Keratinocyte (primary cell): ENCODE measurements at regions not wholly inside any gene's neighbourhood (a gene's known extent, or its start where the extent isn't known, plus 50 kb on each side); places are given as distances from the start of the nearest gene placed in this dataset.

Source experiments
- DNase-seq: peaks from one replicate; pipeline ENCODE4 v3.0.0-alpha.2; 2011; ENCODE audit warnings: low read depth, missing footprints, low spot score
- FAIRE-seq: peaks from 2 replicates; lab custom pipeline; 2011; peaks lifted over from hg19 to GRCh38; lab: Jason Lieb, UNC
- H2AFZ ChIP-seq: 2 replicates; pipeline ENCODE4 v1.6.0; 2012; ENCODE audit warnings: low read length, control low read depth, inconsistent platforms; ENCODE audit not compliant: control insufficient read depth
- H3K27ac ChIP-seq: 2 replicates; pipeline ENCODE4 v1.5.1; 2011; ENCODE audit warnings: low read length; ENCODE audit not compliant: control insufficient read depth, insufficient read depth
- H3K27me3 ChIP-seq: 3 replicates; pipeline ENCODE4 v1.6.0; 2011; ENCODE audit warnings: low read length; ENCODE audit not compliant: control insufficient read depth, insufficient read depth; ENCODE audit errors: extremely low read depth
- H3K36me3 ChIP-seq, 2 experiments: 2 replicates in 1 of 2; 3 replicates in 1 of 2; pipeline ENCODE4 v1.5.1; 2011; ENCODE audit warnings: low read length in 2 of 2, mild to moderate bottlenecking in 1 of 2; ENCODE audit not compliant: control insufficient read depth in 2 of 2, insufficient read depth in 2 of 2; ENCODE audit errors: extremely low read depth in 1 of 2
- H3K4me1 ChIP-seq: 3 replicates; pipeline ENCODE4 v1.5.1; 2011; ENCODE audit warnings: low read length; ENCODE audit not compliant: control insufficient read depth, insufficient read depth; ENCODE audit errors: extremely low read depth
- H3K4me2 ChIP-seq: 3 replicates; pipeline ENCODE4 v1.6.0; 2011; ENCODE audit warnings: low read depth, low read length; ENCODE audit not compliant: control insufficient read depth, insufficient read depth; ENCODE audit errors: extremely low read depth
- H3K4me3 ChIP-seq, 3 experiments: fragments of 200-600 bp in 1 of 3; sonication (generic) in 1 of 3; 2 replicates in 2 of 3; 3 replicates in 1 of 3; pipeline ENCODE4 v1.5.1; 2011 to 2016; ENCODE audit warnings: low read length in 3 of 3, mild to moderate bottlenecking in 3 of 3, control low read depth in 2 of 3, inconsistent platforms in 1 of 3, low read depth in 1 of 3, mixed read lengths in 1 of 3, mixed run types in 1 of 3, moderate library complexity in 1 of 3; ENCODE audit not compliant: control insufficient read depth in 2 of 3, insufficient read depth in 2 of 3; ENCODE audit errors: extremely low read depth in 1 of 3
- H3K79me2 ChIP-seq: 2 replicates; pipeline ENCODE4 v1.6.0; 2012; ENCODE audit warnings: low read length; ENCODE audit not compliant: control insufficient read depth, insufficient read depth
- H3K9ac ChIP-seq: 3 replicates; pipeline ENCODE4 v1.6.0; 2011; ENCODE audit warnings: low read length; ENCODE audit not compliant: control insufficient read depth, insufficient read depth; ENCODE audit errors: extremely low read depth
- H3K9me1 ChIP-seq: 3 replicates; pipeline ENCODE4 v1.6.0; 2011; ENCODE audit warnings: low read length; ENCODE audit not compliant: control insufficient read depth, insufficient read depth; ENCODE audit errors: extremely low read depth
- H3K9me3 ChIP-seq: 2 replicates; pipeline ENCODE4 v1.5.1; 2012; ENCODE audit warnings: low read depth, low read length; ENCODE audit not compliant: control insufficient read depth
- H4K20me1 ChIP-seq: 3 replicates; pipeline ENCODE4 v1.6.0; 2011; ENCODE audit warnings: low read length; ENCODE audit not compliant: control insufficient read depth, insufficient read depth; ENCODE audit errors: extremely low read depth
- EZH2 ChIP-seq: IDR thresholded peaks from one replicate; pipeline ENCODE4 v1.6.1; 2012; ENCODE audit warnings: inconsistent platforms, mild to moderate bottlenecking, low read length, moderate library complexity
- dilution Hi-C: fragments of 300-500 bp; cut with MboI; formaldehyde crosslinking; loops from one replicate; pipeline ENCODE4 v1.7.0; 2020; ENCODE audit warnings: low sequenced_read_pairs; ENCODE audit not compliant: extremely low pct_ligation_motif_present
- TF ChIP-seq, protein P1 (sequence below), 3 experiments: IDR thresholded peaks in 1 of 3; conservative IDR thresholded peaks in 1 of 3; optimal IDR thresholded peaks in 1 of 3; 2 replicates in 2 of 3; 3 replicates in 1 of 3; pipeline versions ENCODE3 to v1.5.1; 2011; ENCODE audit warnings: low read length in 3 of 3, mild to moderate bottlenecking in 3 of 3, moderate library complexity in 2 of 3, control low read depth in 1 of 3, inconsistent platforms in 1 of 3; ENCODE audit not compliant: insufficient read depth in 2 of 3; ENCODE audit errors: extremely low read depth in 1 of 3

DNA sequence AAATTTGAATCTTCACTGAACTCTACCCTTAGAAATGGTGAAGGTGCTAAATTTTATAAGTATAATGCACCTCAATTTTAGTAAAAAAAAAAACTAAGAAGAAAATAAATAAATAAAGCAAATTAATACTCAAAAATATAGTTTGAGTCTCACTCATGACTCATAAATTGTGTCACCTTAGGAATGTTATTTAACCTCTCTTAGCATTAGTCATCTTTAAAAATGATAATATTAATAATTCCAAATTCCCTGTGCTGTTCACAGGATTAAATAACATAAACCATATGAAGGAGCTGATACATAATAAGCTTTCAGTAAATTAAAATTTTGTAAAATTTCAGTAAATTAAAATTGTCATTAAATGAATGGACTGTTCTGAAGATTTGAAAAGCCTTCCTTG, 339.8 kb upstream of the RGMB start:
- H3K9me1 ChIP-seq = no peaks in the 10 kb centered on the region
- no peaks in the 10 kb centered on the region for H3K36me3 ChIP-seq
- FAIRE-seq = no peak
- no peak overlapping the region for H3K4me2 ChIP-seq
- dilution Hi-C loops = loop anchor here (25.0 kb wide), 1 partner anchor 329 kb away; the partner anchor contains the start of gene RGMB
- H3K27me3 ChIP-seq = no peaks in the 10 kb centered on the region
- H4K20me1 ChIP-seq = no peaks in the 10 kb centered on the region
- no peak overlapping the region for H2AFZ ChIP-seq
- TF ChIP-seq, protein P1, sequence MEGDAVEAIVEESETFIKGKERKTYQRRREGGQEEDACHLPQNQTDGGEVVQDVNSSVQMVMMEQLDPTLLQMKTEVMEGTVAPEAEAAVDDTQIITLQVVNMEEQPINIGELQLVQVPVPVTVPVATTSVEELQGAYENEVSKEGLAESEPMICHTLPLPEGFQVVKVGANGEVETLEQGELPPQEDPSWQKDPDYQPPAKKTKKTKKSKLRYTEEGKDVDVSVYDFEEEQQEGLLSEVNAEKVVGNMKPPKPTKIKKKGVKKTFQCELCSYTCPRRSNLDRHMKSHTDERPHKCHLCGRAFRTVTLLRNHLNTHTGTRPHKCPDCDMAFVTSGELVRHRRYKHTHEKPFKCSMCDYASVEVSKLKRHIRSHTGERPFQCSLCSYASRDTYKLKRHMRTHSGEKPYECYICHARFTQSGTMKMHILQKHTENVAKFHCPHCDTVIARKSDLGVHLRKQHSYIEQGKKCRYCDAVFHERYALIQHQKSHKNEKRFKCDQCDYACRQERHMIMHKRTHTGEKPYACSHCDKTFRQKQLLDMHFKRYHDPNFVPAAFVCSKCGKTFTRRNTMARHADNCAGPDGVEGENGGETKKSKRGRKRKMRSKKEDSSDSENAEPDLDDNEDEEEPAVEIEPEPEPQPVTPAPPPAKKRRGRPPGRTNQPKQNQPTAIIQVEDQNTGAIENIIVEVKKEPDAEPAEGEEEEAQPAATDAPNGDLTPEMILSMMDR (optimal IDR thresholded peaks at IDR 0.05 in 1 of 3, IDR thresholded peaks at IDR 0.05 in 1 of 3, conservative IDR thresholded peaks at IDR 0.05 in 1 of 3; ENCODE audit: extremely low read depth in 1 of 3, insufficient read depth in 2 of 3, low read length in 3 of 3) = no peak
- TF ChIP-seq EZH2 = no peak
- H3K79me2 ChIP-seq = no peaks in the 10 kb centered on the region
- no peak overlapping the region for H3K27ac ChIP-seq
- H3K9me3 ChIP-seq = peaks cover 6% of the 10 kb centered on the region
- H3K4me3 ChIP-seq = no peak overlapping the region
- peaks cover 2% of the 10 kb centered on the region for H3K4me1 ChIP-seq
- no peak for DNase-seq
- H3K9ac ChIP-seq = no peak overlapping the region

DNA sequence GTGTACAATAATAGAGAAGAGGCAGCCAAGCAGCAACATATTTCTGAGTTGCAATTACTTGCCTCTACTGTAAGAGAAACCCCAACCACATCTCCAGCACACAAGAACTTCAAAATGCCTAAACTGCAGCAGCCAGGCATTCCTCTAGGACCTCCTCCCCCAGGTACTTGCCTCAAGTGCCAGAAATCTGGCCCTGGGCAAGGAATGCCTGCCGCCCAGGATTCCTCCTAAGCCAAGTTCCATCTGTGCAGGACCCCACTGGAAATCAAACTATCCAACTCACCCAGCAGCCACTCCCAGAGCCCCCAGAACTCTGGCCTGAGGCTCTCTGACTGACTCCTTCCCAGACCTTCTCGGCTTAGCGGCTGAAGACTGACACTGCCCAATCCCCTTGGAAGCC, 336.8 kb upstream of the RGMB start:
- no peaks in the 10 kb centered on the region for H3K9me1 ChIP-seq
- no peak for FAIRE-seq
- no peaks in the 10 kb centered on the region for H4K20me1 ChIP-seq
- no peak overlapping the region for H3K9ac ChIP-seq
- H3K4me2 ChIP-seq = no peak overlapping the region
- DNase-seq = no peak
- H3K4me1 ChIP-seq = peaks cover 2% of the 10 kb centered on the region
- dilution Hi-C loops = loop anchor here (25.0 kb wide), 1 partner anchor 326 kb away; the partner anchor contains the start of gene RGMB
- TF ChIP-seq EZH2 = no peak
- TF ChIP-seq, protein P1 (optimal IDR thresholded peaks at IDR 0.05 in 1 of 3, IDR thresholded peaks at IDR 0.05 in 1 of 3, conservative IDR thresholded peaks at IDR 0.05 in 1 of 3; ENCODE audit: extremely low read depth in 1 of 3, insufficient read depth in 2 of 3, low read length in 3 of 3) = no peak
- peaks cover 8% of the 10 kb centered on the region for H3K9me3 ChIP-seq
- no peak overlapping the region for H3K4me3 ChIP-seq
- no peaks in the 10 kb centered on the region for H3K36me3 ChIP-seq
- no peak overlapping the region for H2AFZ ChIP-seq
- H3K27me3 ChIP-seq = no peaks in the 10 kb centered on the region
- H3K27ac ChIP-seq = no peak overlapping the region
- no peaks in the 10 kb centered on the region for H3K79me2 ChIP-seq
